ENCODE measurements at regions not wholly inside any gene's neighbourhood (a gene's known extent, or its start where the extent isn't known, plus 50 kb on each side); places are given as distances from the start of the nearest gene placed in this dataset.

- TF ChIP-seq EP300 (IDR thresholded peaks at IDR 0.05) (no peak), CTCF (IDR thresholded peaks at IDR 0.05) (no peak)
Observed at GRCh38 chr15:21261396-21261964, 178.8 kb downstream of the POTEB3 start.
